GM04504 (cell line): ENCODE measurements at regions not wholly inside any gene's neighbourhood (a gene's known extent, or its start where the extent isn't known, plus 50 kb on each side); places are given as distances from the start of the nearest gene placed in this dataset.
"Not testable (repeated sequence)": the region's sequence is repeated elsewhere in the genome, so short reads cannot be mapped to it uniquely, and the experiment has no call there.

Experiments
- DNase-seq: peaks from one replicate; pipeline ENCODE4 v3.0.0-alpha.2; 2012; ENCODE audit warnings: low read depth

DNA sequence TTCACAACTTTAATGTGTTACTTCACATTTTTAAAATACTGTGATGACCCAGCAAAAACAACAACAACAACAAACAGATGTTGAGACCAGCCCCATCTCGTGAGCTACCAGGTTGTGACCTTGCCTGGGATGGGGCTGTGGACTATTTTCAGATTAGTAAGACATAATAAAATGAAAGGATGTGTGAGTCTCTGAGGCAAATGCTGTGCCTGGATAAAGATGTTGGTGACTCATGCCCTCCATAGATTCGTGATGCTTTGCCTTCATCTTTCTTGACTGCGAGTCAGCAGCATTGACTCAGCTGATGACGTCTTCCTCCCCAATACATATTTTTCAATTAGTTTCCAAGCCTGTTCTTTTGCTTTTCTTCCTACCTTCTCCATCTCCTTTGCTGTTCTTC lies 453.0 kb upstream of the CFAP20DC start:
- peak; percentile 85 for DNase-seq

DNA sequence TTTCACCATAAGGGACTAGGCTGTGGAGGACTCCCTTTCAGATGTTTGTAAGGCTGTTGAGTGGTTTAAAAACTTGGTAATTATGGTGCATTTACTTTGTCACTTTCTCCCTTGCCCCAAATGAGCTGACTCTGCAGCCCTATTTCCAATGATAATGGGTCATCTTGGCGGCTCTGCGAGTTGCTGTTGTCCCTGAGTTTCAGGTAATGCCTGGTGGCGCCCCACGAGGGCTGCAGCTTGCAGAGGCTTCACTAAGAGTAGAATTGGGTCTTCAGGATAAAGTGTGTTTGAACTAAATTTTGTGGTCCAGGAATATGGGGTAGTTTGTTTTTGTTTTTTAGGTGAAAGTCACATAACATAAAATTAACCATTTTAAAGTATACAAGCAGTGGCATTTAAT lies 450.1 kb upstream of the CFAP20DC start:
- DNase-seq: no peak

DNA sequence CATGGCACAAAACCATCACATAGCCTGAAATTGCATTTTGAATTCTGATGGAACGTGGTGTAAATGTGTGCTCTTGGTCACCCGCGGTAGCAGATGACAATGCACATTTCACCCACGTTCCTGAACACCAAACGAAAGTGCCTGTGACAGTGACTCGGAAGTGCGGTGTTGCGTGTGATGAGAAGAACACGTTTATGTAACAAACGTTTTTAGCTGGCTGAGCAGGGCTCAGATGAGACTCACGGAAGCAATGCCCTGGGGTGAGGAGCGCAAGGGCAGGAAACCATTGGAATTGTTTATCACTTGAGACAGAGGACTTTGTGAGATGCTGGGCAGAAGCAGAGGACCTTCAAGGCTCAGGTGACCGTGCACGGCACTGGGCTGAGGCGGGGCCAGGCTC lies 449.2 kb upstream of the CFAP20DC start:
- DNase-seq: no peak

DNA sequence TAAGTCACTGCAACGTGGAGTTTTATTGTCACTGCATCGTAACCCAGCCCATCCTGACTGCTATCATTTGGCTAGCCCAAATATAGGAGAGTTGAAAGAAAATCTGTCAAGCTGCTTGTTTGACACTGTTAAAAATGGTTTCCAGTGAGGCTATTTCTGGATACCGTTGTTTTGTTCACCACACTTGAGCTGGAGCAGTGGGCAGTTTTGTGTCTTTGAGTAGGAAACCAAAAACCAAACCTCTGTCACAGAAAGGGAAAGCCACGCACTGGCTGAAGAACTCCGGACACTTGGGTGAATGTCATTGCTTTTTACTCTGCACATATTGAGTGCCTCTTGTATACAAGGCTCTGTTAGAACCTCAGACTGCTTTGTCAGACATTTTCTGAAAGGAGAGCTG lies 446.4 kb upstream of the CFAP20DC start:
- DNase-seq: no peak

DNA sequence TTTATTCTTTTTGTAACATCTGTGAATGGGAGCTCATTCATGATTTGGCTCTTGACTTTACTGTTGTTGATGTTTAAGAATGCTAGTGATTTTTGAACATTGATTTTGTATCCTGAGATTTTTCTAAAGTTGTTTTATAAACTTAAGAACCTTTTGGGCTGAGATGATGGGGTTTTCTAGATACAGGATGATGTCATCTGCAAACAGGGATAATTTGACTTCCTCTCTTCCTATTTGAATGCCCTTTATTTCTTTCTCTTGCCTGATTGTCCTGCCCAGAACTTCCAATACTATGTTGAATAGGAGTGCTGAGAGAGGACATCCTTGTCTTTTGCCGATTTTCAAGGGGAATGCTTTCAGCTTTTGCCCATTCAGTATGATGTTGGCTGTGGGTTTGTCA lies 445.1 kb upstream of the CFAP20DC start:
- not testable (repeated sequence) for DNase-seq

DNA sequence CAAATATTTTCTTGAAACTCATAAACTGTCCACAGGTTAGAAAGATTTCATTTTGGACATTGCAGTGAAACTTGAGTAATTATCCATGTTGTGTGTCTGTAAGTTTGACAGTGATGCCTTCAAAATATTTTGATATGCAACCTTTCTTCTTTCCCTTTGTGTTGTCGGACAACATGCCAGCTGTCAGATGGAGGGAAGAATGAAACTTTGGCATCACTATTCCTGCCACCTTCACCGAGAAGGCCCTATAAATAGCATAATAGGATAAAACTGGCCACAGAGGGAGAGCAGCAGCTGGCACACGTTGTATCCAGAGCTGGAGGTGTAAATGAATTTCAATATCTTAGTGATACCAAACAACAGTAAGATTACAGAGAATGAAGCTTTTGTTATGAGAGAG lies 436.7 kb upstream of the CFAP20DC start:
- no peak for DNase-seq

DNA sequence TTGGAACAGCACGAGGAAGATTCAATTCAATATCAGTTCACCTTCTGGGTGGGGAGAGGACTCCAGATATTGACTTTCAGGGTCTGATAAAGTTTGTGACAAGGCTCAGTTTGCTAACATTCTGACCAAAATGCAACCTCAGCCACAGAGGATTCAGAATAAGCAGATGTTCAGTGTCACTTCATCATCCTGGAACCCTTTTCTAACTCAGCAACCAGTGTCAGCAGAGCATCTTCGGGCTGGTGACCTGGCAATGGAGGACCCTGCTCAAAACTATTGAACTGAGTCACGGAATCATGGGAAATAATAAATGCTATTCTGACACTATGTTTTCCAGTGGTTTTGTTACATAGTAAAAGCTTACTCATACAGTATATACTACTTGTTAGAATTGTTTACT lies 433.4 kb upstream of the CFAP20DC start:
- DNase-seq: no peak

DNA sequence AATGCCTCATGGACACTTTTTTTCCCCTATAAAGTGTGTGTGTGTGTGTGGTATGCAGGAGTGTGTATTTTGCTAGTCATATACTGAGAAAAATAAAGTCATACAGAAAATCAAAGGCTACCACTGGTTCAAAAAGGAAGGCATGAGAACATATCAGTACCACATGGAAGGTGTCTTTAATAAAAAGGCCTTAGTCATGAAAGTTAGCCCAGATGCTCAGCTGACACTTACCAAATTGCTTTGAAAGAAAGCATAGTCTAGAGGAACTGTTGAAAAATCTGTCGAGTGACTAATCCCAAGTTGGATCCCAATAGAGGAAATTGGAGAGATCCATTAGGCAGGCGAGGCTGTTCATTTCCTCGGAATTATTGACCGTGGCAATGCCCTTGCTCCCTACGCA lies 432.9 kb upstream of the CFAP20DC start:
- no peak for DNase-seq

DNA sequence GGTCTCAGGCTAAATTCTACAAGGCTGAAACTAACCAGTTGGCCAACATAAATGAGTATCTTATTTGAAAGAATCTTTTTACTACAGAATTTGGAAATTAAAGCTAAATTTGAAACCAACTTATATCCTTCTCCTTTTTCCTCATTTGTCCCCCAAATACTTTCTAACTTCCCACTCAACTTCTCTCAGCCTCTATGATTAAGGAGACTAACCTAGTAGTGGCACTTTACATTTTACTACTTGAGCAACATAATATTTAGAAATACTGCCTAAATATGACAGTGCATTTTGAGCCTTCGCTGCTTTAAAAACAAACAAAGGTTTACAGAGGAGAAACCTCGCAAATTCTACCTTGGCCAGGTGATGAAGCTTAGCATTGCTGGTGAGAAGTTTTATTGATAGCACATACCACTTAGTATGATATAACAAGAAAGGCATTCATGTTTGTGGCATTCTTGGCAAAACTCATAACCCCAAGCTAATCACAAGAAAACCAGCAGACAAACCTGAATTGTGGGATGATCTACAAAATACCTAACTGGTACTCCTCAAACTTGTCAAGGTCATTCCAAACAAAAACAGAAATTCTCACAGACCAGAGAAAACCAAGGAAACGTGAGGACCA lies 432.1 kb upstream of the CFAP20DC start:
- DNase-seq: no peak

DNA sequence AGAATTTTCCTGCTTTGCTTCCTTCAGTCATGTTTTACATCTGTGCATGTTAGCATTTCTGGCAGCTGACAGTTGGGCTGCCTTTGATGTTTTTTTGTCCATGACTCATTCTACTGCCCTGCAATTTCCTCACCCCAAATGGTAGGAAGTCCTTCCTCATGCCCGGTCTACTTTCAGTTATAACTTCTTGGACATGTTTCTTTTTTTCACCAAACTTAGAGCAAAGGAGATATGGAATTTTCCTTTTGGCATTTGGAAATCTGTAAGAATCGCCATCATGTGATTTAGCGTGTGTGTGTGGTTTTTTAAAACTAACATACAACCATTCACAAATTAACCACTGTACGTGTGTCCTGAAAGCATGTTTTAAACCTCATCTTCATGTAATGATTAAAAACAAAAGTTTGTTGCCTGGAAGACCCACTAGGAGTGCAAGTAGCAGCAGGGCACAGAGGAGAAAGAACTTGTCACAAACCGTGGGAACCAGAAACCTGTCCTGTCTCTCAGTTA lies 430.7 kb upstream of the CFAP20DC start:
- peak; percentile 40 for DNase-seq

DNA sequence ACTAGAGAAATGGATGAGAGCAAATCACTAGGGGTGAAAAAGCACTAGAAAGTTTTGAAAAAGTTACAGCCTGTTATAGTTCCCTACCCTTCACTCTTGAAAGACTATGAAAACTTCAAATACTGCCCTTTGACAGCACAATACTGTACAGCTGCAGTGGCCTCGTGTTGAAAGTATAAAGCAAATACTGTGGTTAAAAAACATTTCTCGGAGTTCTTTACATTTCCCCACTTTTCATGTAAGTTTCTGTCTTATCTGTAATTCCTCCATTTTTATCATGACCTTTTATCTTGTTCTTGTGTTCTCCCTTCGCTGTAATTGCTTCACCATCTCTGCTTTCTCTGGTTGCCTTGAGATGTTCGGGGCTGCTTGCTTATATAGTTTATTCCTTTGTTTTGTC lies 423.8 kb upstream of the CFAP20DC start:
- DNase-seq: no peak

DNA sequence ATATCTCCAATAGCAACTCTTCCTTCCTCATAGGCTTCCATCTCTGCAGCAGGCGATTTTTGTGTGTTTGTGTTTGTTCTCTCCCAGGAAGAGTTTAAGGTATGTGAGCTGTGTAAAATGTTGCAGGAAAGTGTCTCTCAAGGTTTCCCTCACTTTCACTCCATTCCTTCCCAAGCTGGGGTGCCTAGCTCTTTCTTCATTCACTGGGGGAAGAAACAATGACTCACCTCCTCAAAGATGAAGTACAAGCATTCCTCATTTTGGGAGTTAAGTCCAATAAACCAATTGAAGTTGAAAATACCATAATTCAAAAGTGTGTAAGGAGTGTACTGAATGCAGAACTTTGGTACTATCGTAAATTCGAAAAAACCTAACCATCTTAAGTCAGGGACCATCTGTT lies 422.7 kb upstream of the CFAP20DC start:
- DNase-seq: no peak

DNA sequence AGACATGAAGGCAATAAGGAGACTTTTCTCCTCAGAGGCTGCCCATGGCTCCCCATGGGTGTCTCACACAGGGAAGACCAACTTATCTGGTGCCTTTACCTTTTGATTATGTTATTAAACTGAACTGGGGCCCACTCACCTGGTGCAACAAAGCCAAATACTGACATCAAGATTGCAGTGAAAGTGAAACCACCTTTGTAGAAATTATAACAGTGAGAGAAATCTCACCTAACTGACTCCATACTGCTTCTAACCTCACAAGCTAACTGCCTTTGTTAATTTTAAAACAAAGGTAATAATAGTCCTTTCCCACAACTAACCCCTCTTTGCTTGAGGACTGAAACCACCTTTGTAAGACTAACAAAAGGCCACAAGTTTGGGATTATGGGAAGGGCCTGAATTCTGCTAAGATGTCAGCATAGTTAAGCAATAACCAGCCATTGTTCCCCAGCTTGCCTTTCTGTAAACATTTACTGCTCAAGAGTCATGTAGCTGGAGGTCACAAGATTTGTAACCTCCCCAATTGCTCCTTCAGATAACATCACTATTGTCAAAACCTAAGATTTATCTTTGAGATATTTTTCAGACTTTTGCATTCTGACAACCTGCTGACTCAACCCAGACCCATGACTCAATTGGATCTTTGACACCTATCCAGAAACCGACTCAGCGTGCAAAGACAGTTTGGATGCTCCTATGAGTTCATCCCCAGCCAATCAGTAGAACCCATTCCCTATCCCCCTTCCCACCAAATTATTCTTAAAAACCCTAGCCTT lies 420.3 kb upstream of the CFAP20DC start:
- no peak for DNase-seq

DNA sequence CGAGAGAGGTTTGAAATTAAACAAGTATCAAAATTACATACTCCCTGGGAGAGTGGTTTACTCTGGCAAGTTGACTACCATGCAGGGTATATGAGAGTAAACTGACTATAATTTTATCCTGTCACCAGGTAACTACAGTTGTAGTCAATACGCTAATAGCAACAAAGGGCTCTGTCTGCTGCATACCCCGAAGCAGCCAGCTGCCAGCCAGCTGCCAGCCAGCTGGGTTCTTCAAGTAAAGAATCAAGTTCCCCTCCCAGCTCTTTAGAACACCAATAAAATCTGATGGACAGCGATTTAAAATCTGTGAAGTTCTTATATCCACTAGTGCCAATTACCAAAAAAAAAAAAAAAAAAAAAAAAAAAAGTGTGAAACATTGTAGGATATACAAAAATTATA lies 417.7 kb upstream of the CFAP20DC start:
- DNase-seq: no peak

DNA sequence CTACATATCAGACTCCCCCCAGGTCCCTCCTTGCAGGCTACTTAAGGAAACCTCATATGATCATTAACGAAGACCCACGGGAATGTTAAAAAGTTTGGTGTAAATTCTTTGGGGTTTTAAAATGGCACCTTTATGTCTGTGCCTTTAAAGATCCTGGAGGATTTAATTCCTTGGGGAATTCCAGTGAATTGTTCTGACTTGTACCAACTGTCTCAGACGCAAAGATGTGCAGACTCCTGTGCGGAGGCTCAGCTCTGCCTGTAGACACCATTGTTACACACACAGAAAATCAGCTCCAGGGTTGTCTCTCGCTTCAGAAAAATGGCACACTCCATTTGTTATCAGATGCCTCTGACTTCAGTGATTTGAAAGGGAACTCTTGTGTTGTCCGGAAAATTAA lies 414.4 kb upstream of the CFAP20DC start:
- DNase-seq: no peak

DNA sequence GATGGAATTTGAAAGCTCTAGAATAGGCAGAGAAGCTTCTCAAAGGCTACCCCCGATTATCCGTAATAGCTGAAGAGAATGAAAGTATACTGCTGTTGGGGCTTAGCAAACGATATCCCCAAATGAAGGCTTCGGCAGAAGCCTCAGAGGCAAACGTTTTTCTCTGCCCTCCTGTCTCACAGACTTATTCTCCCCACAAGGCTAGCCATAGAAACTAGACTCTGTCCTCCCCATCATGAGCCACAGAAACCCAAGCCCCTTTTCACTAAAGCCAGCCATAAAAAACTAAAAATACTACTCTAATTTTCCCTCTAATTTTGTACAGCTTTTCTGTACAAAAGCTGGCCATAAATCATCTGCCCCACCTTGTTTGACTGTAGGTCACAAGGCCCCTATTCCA lies 413.4 kb upstream of the CFAP20DC start:
- DNase-seq: no peak

DNA sequence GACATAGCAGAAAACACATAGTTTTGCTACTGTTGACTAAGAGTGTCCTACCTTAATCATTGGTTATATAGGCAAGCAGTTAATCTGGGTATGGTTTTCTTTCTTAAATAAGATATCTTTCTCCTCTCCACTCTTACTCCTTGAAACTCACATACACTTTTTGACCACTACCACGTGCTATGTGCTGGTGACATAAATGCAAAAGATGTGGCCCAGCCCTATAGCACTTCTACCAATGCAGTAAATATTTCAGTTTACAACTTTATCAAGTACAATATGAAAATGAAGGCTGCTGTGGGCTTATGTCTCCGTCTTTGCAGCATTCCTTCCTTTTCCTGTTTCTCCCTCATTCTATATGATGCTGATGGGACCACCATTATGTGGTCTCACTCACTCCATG lies 410.2 kb upstream of the CFAP20DC start:
- no peak for DNase-seq

DNA sequence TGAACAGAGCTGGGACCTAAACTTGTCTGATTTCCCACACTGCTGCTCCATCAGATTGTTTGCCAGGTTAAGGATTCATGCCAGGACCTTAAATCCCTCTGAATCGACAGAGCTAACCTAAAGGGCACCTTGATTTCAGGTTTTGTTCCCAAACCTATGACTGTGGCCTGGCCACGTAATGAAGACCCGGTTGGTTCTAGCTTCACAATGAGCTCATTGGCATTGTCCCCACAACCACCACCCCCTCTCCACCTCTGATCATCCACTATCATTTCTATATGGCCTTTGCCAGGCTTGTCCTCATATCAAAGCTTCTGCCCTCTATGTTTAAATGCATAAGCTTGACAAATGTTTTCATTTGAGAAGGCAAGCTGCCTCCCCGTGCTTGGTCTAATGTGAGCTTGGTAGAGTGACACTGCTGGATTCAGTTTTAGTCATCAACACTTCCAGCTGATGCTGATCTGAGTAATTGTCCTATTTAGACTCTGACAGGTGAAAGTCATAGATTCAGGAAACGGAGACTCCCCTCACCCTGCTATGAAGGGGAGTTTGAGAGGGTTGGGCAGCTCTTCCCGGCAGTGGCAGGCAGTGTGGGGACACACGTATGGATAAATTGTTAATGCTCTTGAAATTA lies 407.1 kb upstream of the CFAP20DC start:
- no peak for DNase-seq

DNA sequence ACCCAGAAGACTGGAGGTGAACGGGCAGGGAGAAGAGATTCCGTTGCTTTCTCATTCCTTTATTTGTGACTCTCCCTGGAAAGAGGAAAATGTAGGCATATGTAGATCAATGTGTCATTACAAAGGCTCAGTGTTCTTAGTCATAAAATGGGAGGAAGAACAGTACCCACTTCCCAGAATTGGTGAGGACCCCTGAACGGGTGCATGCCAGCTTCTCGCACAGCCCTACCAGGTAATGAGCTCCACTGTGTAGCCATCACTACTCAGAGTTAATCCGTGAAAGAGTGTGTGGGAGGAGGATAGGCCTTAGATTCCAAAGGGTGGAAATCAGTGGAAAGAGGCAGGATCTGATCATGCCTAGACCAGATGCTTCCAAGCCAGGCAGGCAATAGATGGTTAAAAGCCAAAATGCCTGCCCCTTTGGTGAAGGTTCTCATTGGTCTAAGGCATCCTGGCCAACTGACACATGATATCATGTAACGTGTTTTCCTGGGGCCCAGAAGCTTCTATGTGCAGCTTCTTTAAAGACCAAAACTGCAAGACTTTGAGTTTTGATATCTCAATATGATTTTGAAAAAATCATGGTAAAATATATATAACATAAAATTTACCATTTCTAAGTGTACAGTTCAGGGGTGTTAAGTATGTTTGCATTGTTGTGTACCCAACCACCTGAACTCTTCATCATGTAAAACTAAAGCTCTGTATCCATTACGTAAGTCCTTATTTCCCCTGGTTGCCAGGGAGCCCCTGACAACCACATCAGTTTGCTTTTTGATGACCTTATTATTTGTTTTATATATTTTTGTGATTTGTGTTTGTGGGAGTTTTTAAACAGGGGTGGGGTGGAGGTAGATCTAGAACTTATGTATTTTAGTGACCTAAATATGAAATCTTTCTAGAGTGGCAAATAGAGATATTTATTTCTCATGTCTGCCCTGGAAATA lies 402.2 kb upstream of the CFAP20DC start:
- no peak for DNase-seq

DNA sequence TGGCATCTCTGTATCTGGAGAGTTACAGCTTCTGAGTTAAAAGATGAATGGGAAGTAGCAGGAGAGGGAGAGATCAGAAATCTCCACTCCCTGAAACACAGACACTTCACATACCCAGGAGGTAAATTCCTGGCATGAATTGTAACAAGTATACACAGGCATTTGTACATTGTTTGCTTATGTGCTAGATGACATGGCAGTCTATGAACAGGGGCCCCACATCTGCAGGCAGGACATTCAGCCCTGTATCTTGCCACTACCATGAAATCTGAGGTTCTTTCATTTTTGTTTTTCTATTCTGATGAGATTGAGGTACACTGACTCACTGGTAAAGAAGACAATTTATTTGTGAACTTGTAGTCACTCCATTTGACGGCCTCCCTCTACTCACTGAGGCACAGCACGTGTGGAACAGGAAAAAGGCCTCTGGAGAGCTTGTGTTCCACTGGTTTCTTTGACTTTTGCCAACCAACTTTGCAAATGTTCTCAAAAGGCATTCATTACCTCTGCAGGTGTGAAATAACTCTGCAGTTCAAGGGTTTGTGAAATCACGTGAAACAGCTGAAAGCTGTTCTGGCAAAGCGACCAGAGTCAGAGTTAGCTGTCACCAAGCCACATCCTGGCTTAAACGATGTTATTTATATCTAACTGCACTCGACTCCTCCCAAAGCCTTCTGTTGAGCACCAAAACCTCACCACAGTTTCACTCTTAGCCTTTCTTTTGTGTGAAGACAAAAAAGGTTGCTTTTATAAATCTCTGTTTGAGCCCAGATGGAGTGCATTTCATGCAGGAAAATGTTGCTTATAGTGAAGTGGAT lies 401.3 kb upstream of the CFAP20DC start:
- DNase-seq: no peak

DNA sequence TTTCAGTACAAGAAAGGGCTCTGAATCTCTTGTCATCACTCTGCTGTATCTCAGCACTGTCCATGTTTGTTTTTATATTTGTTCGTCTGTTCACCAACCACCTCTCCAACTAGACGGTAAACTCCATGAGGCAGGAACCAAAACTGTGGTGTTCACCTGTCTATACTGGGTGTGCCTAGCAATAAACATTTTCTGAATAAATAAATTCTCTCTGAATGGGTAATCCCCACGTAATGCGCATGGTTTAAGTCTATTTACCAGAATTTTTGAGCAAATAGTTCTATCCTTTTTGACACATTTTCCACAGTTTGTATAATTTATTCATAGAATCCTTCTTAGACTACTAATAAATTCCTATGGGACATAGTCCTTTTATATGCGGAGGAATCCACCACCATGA lies 400.6 kb upstream of the CFAP20DC start:
- no peak for DNase-seq
